ENCODE measurements at regions not wholly inside any gene's neighbourhood (a gene's known extent, or its start where the extent isn't known, plus 50 kb on each side); places are given as distances from the start of the nearest gene placed in this dataset.

- no peak for TF ChIP-seq CTCF (IDR thresholded peaks at IDR 0.05; ENCODE audit: low read depth, low read length)
- H3K4me3 ChIP-seq (ENCODE audit: low read depth, low read length) = no peak overlapping the region
These were observed 137.6 kb upstream of the HABP2 start for GRCh38 chr10:113415246-113415645.

GRCh38 chr10:113420057-113420732, 132.7 kb upstream of the HABP2 start:
- TF ChIP-seq CTCF (IDR thresholded peaks at IDR 0.05; ENCODE audit: low read depth, low read length) = no peak
- H3K4me3 ChIP-seq (ENCODE audit: low read depth, low read length) = no peak overlapping the region

GRCh38 chr10:113420733-113421675, 131.8 kb upstream of the HABP2 start:
- no peak for TF ChIP-seq CTCF (IDR thresholded peaks at IDR 0.05; ENCODE audit: low read depth, low read length)
- no peak overlapping the region for H3K4me3 ChIP-seq (ENCODE audit: low read depth, low read length)

- H3K4me3 ChIP-seq (ENCODE audit: low read depth, low read length) = no peak overlapping the region
- TF ChIP-seq CTCF (IDR thresholded peaks at IDR 0.05; ENCODE audit: low read depth, low read length) = no peak
These were observed 130.5 kb upstream of the HABP2 start for GRCh38 chr10:113422371-113422770.

GRCh38 chr10:113423981-113424721, 128.7 kb upstream of the HABP2 start:
- H3K4me3 ChIP-seq (ENCODE audit: low read depth, low read length) = no peak overlapping the region
- no peak for TF ChIP-seq CTCF (IDR thresholded peaks at IDR 0.05; ENCODE audit: low read depth, low read length)

GRCh38 chr10:113425008-113425407, 127.8 kb upstream of the HABP2 start:
- H3K4me3 ChIP-seq (ENCODE audit: low read depth, low read length) = no peak overlapping the region
- no peak for TF ChIP-seq CTCF (IDR thresholded peaks at IDR 0.05; ENCODE audit: low read depth, low read length)
